ENCODE measurements at regions not wholly inside any gene's neighbourhood (a gene's known extent, or its start where the extent isn't known, plus 50 kb on each side); places are given as distances from the start of the nearest gene placed in this dataset.

GRCh38 chr10:57098146-57098545 is 737.1 kb upstream of the ZWINT start:
- TF ChIP-seq CTCF (IDR thresholded peaks at IDR 0.05; ENCODE audit: low read depth, low read length), result no peak
- no peak overlapping the region for H3K4me3 ChIP-seq (ENCODE audit: low read depth, low read length)

- H3K4me3 ChIP-seq (ENCODE audit: low read depth, low read length), result no peak overlapping the region
- TF ChIP-seq CTCF (IDR thresholded peaks at IDR 0.05; ENCODE audit: low read depth, low read length), result no peak
Measured at GRCh38 chr10:57096044-57096443, 735.0 kb upstream of the ZWINT start.

- H3K4me3 ChIP-seq (ENCODE audit: low read depth, low read length), result no peak overlapping the region
Measured at GRCh38 chr10:57094965-57095364, 733.9 kb upstream of the ZWINT start.

GRCh38 chr10:57094083-57094482 is 733.0 kb upstream of the ZWINT start:
- TF ChIP-seq CTCF (IDR thresholded peaks at IDR 0.05; ENCODE audit: low read depth, low read length), result no peak
- no peak overlapping the region for H3K4me3 ChIP-seq (ENCODE audit: low read depth, low read length)

More at GRCh38 chr10:57094965-57095364, 733.9 kb upstream of the ZWINT start:
- no peak for TF ChIP-seq CTCF (IDR thresholded peaks at IDR 0.05; ENCODE audit: low read depth, low read length)

- no peak for TF ChIP-seq CTCF (IDR thresholded peaks at IDR 0.05; ENCODE audit: low read depth, low read length)
- no peak overlapping the region for H3K4me3 ChIP-seq (ENCODE audit: low read depth, low read length)
Measured at GRCh38 chr10:57053530-57053929, 692.5 kb upstream of the ZWINT start.

- H3K4me3 ChIP-seq (ENCODE audit: low read depth, low read length), result no peak overlapping the region
- no peak for TF ChIP-seq CTCF (IDR thresholded peaks at IDR 0.05; ENCODE audit: low read depth, low read length)
Measured at GRCh38 chr10:57049096-57049495, 688.0 kb upstream of the ZWINT start.

GRCh38 chr10:57038531-57038930 is 677.5 kb upstream of the ZWINT start:
- no peak overlapping the region for H3K4me3 ChIP-seq (ENCODE audit: low read depth, low read length)
- TF ChIP-seq CTCF (IDR thresholded peaks at IDR 0.05; ENCODE audit: low read depth, low read length), result no peak
